ENCODE measurements at regions not wholly inside any gene's neighbourhood (a gene's known extent, or its start where the extent isn't known, plus 50 kb on each side); places are given as distances from the start of the nearest gene placed in this dataset.

DNA sequence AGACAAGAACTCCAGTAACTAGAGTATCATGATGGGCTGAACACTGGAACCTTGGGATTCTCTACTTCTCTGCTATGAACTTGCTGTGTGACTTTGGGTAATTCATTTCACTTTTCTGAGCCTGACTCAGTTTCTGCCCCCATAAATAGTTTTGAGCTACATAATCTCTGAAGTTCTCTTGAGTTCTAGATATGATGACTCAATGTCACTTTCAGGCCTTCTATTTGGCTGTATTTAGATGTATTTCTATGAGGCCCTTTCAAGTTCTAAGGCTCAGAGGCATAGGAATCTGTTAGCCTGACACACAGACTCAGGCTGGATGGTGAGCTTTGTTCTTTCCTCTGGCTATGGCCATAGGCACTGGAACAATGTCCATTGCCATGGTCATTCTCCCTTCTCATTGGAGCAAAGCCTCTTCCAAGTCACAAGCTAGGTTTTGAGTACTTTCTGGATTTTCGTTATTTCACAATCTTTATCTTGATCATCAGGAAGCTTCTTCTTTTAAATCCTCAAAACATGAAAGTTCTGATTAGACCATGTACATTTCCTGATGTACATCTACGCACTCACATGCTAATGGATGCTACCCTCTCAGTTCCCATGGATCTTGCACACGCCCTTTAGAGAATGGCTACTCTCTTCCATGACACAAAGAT lies 101.6 kb downstream of the TES start (continued):
- TF ChIP-seq, protein P1, sequence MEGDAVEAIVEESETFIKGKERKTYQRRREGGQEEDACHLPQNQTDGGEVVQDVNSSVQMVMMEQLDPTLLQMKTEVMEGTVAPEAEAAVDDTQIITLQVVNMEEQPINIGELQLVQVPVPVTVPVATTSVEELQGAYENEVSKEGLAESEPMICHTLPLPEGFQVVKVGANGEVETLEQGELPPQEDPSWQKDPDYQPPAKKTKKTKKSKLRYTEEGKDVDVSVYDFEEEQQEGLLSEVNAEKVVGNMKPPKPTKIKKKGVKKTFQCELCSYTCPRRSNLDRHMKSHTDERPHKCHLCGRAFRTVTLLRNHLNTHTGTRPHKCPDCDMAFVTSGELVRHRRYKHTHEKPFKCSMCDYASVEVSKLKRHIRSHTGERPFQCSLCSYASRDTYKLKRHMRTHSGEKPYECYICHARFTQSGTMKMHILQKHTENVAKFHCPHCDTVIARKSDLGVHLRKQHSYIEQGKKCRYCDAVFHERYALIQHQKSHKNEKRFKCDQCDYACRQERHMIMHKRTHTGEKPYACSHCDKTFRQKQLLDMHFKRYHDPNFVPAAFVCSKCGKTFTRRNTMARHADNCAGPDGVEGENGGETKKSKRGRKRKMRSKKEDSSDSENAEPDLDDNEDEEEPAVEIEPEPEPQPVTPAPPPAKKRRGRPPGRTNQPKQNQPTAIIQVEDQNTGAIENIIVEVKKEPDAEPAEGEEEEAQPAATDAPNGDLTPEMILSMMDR (conservative IDR thresholded peaks at IDR 0.05; ENCODE audit: low read depth in 2 of 2), result no peak
- TF ChIP-seq, protein P2, sequence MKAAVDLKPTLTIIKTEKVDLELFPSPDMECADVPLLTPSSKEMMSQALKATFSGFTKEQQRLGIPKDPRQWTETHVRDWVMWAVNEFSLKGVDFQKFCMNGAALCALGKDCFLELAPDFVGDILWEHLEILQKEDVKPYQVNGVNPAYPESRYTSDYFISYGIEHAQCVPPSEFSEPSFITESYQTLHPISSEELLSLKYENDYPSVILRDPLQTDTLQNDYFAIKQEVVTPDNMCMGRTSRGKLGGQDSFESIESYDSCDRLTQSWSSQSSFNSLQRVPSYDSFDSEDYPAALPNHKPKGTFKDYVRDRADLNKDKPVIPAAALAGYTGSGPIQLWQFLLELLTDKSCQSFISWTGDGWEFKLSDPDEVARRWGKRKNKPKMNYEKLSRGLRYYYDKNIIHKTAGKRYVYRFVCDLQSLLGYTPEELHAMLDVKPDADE (IDR thresholded peaks at IDR 0.05), result no peak
- no peak for TF ChIP-seq NANOG (IDR thresholded peaks at IDR 0.05; ENCODE audit: borderline replicate concordance)
- no peak for TF ChIP-seq CREB1 (CRISPR knock-in tag; IDR thresholded peaks at IDR 0.05; ENCODE audit: low read depth)

DNA sequence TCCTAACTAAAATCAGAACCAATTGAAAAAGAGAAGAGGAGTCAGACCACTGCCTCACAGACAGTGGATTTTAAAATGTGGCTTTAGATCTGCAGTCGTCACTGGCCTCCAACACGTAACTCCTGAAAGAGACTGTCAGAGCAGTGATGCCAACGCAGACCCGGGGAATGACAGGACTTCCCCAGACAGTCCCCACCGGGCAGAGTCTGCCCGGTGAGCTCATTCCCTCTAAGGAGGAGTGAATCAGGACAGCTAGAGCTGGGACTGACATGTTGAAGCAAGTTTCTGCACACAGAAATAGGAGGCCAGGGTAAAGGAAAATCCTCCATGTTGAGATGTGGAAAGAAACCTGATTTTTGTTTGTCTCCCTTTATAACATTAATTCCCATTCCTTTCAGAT lies 105.0 kb downstream of the TES start:
- Histone ChIP-seq H3K9me2 (ENCODE audit: insufficient read depth) (0 out of 2 replicates have a peak, but pooled peaks cover 4% of the 10 kb centered on the region), H2AFZ (peak overlapping the region; percentile 72), H3K27me3 (ENCODE audit: insufficient read depth) (no peaks in the 10 kb centered on the region), H4K20me1 (replicated peaks; ENCODE audit: insufficient read depth) (no peaks in the 10 kb centered on the region), H3K4me2 (no peak overlapping the region), H3K36me3 (ENCODE audit: insufficient read depth) (no peaks in the 10 kb centered on the region), H3K27ac (ENCODE audit: low read depth) (no peak overlapping the region), H3K4me3 (no peak overlapping the region), H3F3A (replicated peaks; ENCODE audit: low read depth) (no peaks in the 10 kb centered on the region), H3K79me2 (replicated peaks; ENCODE audit: insufficient read depth) (no peaks in the 10 kb centered on the region), H3K4me1 (ENCODE audit: insufficient read depth) (peaks cover 4% of the 10 kb centered on the region; the same call in 1 of the 2 replicates)
- H3K27me3 Mint-ChIP-seq (ENCODE audit: insufficient read depth, low read depth, poor library complexity), result peaks cover 2% of the 10 kb centered on the region
- H3K36me3 Mint-ChIP-seq (ENCODE audit: low read depth), result no peaks in the 10 kb centered on the region
- ATAC-seq (no peak), DNase-seq (ENCODE audit: low spot score) (no peak)
- no peak overlapping the region for H3K4me3 Mint-ChIP-seq
- peaks cover 15% of the 10 kb centered on the region for H3K4me1 Mint-ChIP-seq
- no peak overlapping the region for H3K27ac Mint-ChIP-seq
- peaks cover 3% of the 10 kb centered on the region; the same call in 1 of the 3 replicates for H3K9me3 Mint-ChIP-seq
- TF ChIP-seq NANOG (IDR thresholded peaks at IDR 0.05; ENCODE audit: borderline replicate concordance), result no peak
- no peak for TF ChIP-seq ZNF331 (CRISPR knock-in tag; IDR thresholded peaks at IDR 0.05; ENCODE audit: low read depth)
- TF ChIP-seq REST (IDR thresholded peaks at IDR 0.05; ENCODE audit: unreplicated experiment), result no peak
- no peak for TF ChIP-seq EZH2 (IDR thresholded peaks at IDR 0.05; ENCODE audit: low read depth, unreplicated experiment)
- no peak for TF ChIP-seq POLR2AphosphoS5 (IDR thresholded peaks at IDR 0.05; ENCODE audit: low read depth)
- TF ChIP-seq, protein P3, sequence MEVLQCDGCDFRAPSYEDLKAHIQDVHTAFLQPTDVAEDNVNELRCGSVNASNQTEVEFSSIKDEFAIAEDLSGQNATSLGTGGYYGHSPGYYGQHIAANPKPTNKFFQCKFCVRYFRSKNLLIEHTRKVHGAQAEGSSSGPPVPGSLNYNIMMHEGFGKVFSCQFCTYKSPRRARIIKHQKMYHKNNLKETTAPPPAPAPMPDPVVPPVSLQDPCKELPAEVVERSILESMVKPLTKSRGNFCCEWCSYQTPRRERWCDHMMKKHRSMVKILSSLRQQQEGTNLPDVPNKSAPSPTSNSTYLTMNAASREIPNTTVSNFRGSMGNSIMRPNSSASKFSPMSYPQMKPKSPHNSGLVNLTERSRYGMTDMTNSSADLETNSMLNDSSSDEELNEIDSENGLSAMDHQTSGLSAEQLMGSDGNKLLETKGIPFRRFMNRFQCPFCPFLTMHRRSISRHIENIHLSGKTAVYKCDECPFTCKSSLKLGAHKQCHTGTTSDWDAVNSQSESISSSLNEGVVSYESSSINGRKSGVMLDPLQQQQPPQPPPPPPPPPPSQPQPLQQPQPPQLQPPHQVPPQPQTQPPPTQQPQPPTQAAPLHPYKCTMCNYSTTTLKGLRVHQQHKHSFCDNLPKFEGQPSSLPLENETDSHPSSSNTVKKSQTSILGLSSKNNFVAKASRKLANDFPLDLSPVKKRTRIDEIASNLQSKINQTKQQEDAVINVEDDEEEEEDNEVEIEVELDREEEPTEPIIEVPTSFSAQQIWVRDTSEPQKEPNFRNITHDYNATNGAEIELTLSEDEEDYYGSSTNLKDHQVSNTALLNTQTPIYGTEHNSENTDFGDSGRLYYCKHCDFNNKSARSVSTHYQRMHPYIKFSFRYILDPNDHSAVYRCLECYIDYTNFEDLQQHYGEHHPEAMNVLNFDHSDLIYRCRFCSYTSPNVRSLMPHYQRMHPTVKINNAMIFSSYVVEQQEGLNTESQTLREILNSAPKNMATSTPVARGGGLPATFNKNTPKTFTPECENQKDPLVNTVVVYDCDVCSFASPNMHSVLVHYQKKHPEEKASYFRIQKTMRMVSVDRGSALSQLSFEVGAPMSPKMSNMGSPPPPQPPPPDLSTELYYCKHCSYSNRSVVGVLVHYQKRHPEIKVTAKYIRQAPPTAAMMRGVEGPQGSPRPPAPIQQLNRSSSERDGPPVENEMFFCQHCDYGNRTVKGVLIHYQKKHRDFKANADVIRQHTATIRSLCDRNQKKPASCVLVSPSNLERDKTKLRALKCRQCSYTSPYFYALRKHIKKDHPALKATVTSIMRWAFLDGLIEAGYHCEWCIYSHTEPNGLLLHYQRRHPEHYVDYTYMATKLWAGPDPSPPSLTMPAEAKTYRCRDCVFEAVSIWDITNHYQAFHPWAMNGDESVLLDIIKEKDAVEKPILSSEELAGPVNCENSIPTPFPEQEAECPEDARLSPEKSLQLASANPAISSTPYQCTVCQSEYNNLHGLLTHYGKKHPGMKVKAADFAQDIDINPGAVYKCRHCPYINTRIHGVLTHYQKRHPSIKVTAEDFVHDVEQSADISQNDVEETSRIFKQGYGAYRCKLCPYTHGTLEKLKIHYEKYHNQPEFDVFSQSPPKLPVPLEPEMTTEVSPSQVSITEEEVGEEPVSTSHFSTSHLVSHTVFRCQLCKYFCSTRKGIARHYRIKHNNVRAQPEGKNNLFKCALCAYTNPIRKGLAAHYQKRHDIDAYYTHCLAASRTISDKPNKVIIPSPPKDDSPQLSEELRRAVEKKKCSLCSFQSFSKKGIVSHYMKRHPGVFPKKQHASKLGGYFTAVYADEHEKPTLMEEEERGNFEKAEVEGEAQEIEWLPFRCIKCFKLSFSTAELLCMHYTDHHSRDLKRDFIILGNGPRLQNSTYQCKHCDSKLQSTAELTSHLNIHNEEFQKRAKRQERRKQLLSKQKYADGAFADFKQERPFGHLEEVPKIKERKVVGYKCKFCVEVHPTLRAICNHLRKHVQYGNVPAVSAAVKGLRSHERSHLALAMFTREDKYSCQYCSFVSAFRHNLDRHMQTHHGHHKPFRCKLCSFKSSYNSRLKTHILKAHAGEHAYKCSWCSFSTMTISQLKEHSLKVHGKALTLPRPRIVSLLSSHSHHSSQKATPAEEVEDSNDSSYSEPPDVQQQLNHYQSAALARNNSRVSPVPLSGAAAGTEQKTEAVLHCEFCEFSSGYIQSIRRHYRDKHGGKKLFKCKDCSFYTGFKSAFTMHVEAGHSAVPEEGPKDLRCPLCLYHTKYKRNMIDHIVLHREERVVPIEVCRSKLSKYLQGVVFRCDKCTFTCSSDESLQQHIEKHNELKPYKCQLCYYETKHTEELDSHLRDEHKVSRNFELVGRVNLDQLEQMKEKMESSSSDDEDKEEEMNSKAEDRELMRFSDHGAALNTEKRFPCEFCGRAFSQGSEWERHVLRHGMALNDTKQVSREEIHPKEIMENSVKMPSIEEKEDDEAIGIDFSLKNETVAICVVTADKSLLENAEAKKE (CRISPR knock-in tag; IDR thresholded peaks at IDR 0.05), result no peak
- TF ChIP-seq EZH2phosphoT487 (IDR thresholded peaks at IDR 0.05; ENCODE audit: unreplicated experiment), result no peak
- TF ChIP-seq CREB1 (CRISPR knock-in tag; IDR thresholded peaks at IDR 0.05; ENCODE audit: low read depth), result no peak

Data from GM23338 (cell line).